ENCODE measurements at regions not wholly inside any gene's neighbourhood (a gene's known extent, or its start where the extent isn't known, plus 50 kb on each side); places are given as distances from the start of the nearest gene placed in this dataset.
A peak's percentile ranks its signal among the peaks of the same experiment; 100 is the strongest.
"Not testable (repeated sequence)": the region's sequence is repeated elsewhere in the genome, so short reads cannot be mapped to it uniquely, and the experiment has no call there.

GRCh38 chr12:54799966-54800365 lies 54.4 kb upstream of the MUCL1 start:
- DNase-seq = not testable (repeated sequence)

GRCh38 chr12:54798651-54799050 lies 55.7 kb upstream of the MUCL1 start:
- no peak for DNase-seq

- DNase-seq = no peak
Measured at GRCh38 chr12:54796991-54797390, 57.3 kb upstream of the MUCL1 start.

- no peak for DNase-seq
Measured at GRCh38 chr12:54795644-54796043, 58.7 kb upstream of the MUCL1 start.

GRCh38 chr12:54786081-54786480 lies 68.2 kb upstream of the MUCL1 start:
- no peak for DNase-seq

GRCh38 chr12:54784115-54784514 lies 70.2 kb upstream of the MUCL1 start:
- DNase-seq = no peak

GRCh38 chr12:54777031-54777430 lies 77.3 kb upstream of the MUCL1 start:
- DNase-seq = not testable (repeated sequence)

GRCh38 chr12:54773593-54773992 lies 80.7 kb upstream of the MUCL1 start:
- no peak for DNase-seq

GRCh38 chr12:54765652-54766051 lies 88.7 kb upstream of the MUCL1 start:
- DNase-seq = no peak

- no peak for DNase-seq
Measured at GRCh38 chr12:54762390-54762789, 91.9 kb upstream of the MUCL1 start.

GRCh38 chr12:54759751-54760150 lies 94.6 kb upstream of the MUCL1 start:
- peak; percentile 43 to 64 for DNase-seq

GRCh38 chr12:54751493-54751892 lies 102.8 kb upstream of the MUCL1 start:
- no peak for DNase-seq

GRCh38 chr12:54749191-54749818 lies 101.1 kb upstream of the DCD start:
- peak; percentile 22 to 64 for DNase-seq

- DNase-seq = no peak
Measured at GRCh38 chr12:54744590-54744989, 96.4 kb upstream of the DCD start.

- no peak for DNase-seq
Measured at GRCh38 chr12:54740882-54741281, 92.7 kb upstream of the DCD start.

GRCh38 chr12:54736549-54736948 lies 88.4 kb upstream of the DCD start:
- no peak for DNase-seq

- no peak for DNase-seq
Measured at GRCh38 chr12:54734196-54734950, 86.2 kb upstream of the DCD start.

GRCh38 chr12:54725233-54725843 lies 77.2 kb upstream of the DCD start:
- DNase-seq = peak in 1 of 2 experiments; percentile 65

GRCh38 chr12:54723379-54724256 lies 75.5 kb upstream of the DCD start:
- peak in 1 of 2 experiments; percentile 13 for DNase-seq

GRCh38 chr12:54721312-54721711 lies 73.1 kb upstream of the DCD start:
- DNase-seq = no peak

- no peak for DNase-seq
Measured at GRCh38 chr12:54719691-54720090, 71.5 kb upstream of the DCD start.

- DNase-seq = no peak
Measured at GRCh38 chr12:54716261-54716660, 68.1 kb upstream of the DCD start.

GRCh38 chr12:54713876-54714275 lies 65.7 kb upstream of the DCD start:
- DNase-seq = not testable (repeated sequence)

All from NCI-H524 (cell line).